Smooth muscle cell (in vitro differentiated cells): ENCODE measurements at regions not wholly inside any gene's neighbourhood (a gene's known extent, or its start where the extent isn't known, plus 50 kb on each side); places are given as distances from the start of the nearest gene placed in this dataset.

Experiments
- DNase-seq: peaks from one replicate; lab custom pipeline; 2025; ENCODE audit not compliant: unreplicated experiment; lab: John Stamatoyannopoulos, UW
- H2AFZ ChIP-seq: fragments of 200-600 bp; sonication (generic); 2 replicates; pipeline ENCODE4 v1.6.0; 2016; ENCODE audit warnings: antibody characterized with exemption, low read depth, mild to moderate bottlenecking
- H3F3A ChIP-seq: fragments of 200-600 bp; sonication (generic); 2 replicates; pipeline ENCODE4 v1.6.0; 2017; ENCODE audit warnings: antibody characterized with exemption, low read depth
- H3K27ac ChIP-seq: fragments of 200-600 bp; sonication (generic); 2 replicates; pipeline ENCODE4 v1.5.1; 2016; ENCODE audit warnings: low read depth, mild to moderate bottlenecking
- H3K27me3 ChIP-seq: fragments of 200-600 bp; sonication (generic); 2 replicates; pipeline ENCODE4 v1.6.1; 2016; ENCODE audit warnings: low read depth, mild to moderate bottlenecking
- H3K36me3 ChIP-seq: fragments of 200-600 bp; sonication (generic); 2 replicates; pipeline ENCODE4 v1.5.1; 2016; ENCODE audit warnings: low read depth
- H3K4me1 ChIP-seq: fragments of 200-600 bp; sonication (generic); 2 replicates; pipeline ENCODE4 v1.5.1; 2016; ENCODE audit warnings: low read depth
- H3K4me2 ChIP-seq: fragments of 200-600 bp; sonication (generic); 2 replicates; pipeline ENCODE4 v1.6.0; 2016; ENCODE audit warnings: mild to moderate bottlenecking
- H3K4me3 ChIP-seq: fragments of 200-600 bp; sonication (generic); 2 replicates; pipeline ENCODE4 v1.5.1; 2016; ENCODE audit warnings: mild to moderate bottlenecking
- H3K79me2 ChIP-seq: fragments of 200-600 bp; sonication (generic); 2 replicates; pipeline ENCODE4 v1.6.0; 2016; ENCODE audit warnings: low read depth, mild to moderate bottlenecking
- H3K9ac ChIP-seq: fragments of 200-600 bp; sonication (generic); 2 replicates; pipeline ENCODE4 v1.6.0; 2016; ENCODE audit warnings: low read depth
- H3K9me3 ChIP-seq: fragments of 200-600 bp; sonication (generic); replicated peaks from 2 replicates; pipeline ENCODE4 v1.5.1; 2016; ENCODE audit warnings: low read depth
- H4K20me1 ChIP-seq: fragments of 200-600 bp; sonication (generic); 2 replicates; pipeline ENCODE4 v1.6.0; 2016; ENCODE audit warnings: low read depth
- CTCF ChIP-seq: fragments of 200-600 bp; sonication (generic); IDR thresholded peaks from 2 replicates; pipeline ENCODE4 v1.5.1; 2017; ENCODE audit warnings: borderline replicate concordance, mild to moderate bottlenecking, antibody characterized with exemption; ENCODE audit not compliant: insufficient read depth, poor library complexity, severe bottlenecking
- WGBS: methylation state at CpG from one replicate; pipeline ENCODE4 v1.1.7; 2016; ENCODE audit warnings: low lambda C conversion rate; 5-methylcytosine and 5-hydroxymethylcytosine counted together

- H3K4me3 ChIP-seq = no peak overlapping the region
- H4K20me1 ChIP-seq = no peaks in the 10 kb centered on the region
- no peak overlapping the region for H3K27ac ChIP-seq
- TF ChIP-seq CTCF = no peak
- DNase-seq = no peak
- H3K4me2 ChIP-seq = no peak overlapping the region
- no peaks in the 10 kb centered on the region for H3K9me3 ChIP-seq
- no peak overlapping the region for H2AFZ ChIP-seq
- no peaks in the 10 kb centered on the region for H3K36me3 ChIP-seq
- H3K9ac ChIP-seq = no peak overlapping the region
- H3K27me3 ChIP-seq = peaks cover 3% of the 10 kb centered on the region
- no peaks in the 10 kb centered on the region for H3K4me1 ChIP-seq
- H3K79me2 ChIP-seq = no peaks in the 10 kb centered on the region
- no peaks in the 10 kb centered on the region for H3F3A ChIP-seq
- WGBS = 80% methylated on average over 6 of the region's 6 CpGs
These were observed 335.8 kb upstream of the MKI67 start for GRCh38 chr10:128461991-128462390.

- Histone ChIP-seq H2AFZ (no peak overlapping the region), H3K27me3 (peaks cover 3% of the 10 kb centered on the region), H3K4me1 (no peaks in the 10 kb centered on the region), H3K36me3 (no peaks in the 10 kb centered on the region), H3K4me2 (no peak overlapping the region), H4K20me1 (no peaks in the 10 kb centered on the region), H3K9ac (no peak overlapping the region), H3F3A (no peaks in the 10 kb centered on the region), H3K79me2 (no peaks in the 10 kb centered on the region), H3K9me3 (no peaks in the 10 kb centered on the region), H3K27ac (no peak overlapping the region), H3K4me3 (no peak overlapping the region)
- no peak for DNase-seq
- TF ChIP-seq CTCF = no peak
- WGBS = 91% methylated on average over 7 of the region's 7 CpGs
These were observed 336.6 kb upstream of the MKI67 start for GRCh38 chr10:128462844-128463243.

GRCh38 chr10:128463991-128464760, 338.0 kb upstream of the MKI67 start:
- H2AFZ ChIP-seq = no peak overlapping the region
- peaks cover 2% of the 10 kb centered on the region for H3K27me3 ChIP-seq
- TF ChIP-seq CTCF = no peak
- peak; percentile 6 for DNase-seq
- no peaks in the 10 kb centered on the region for H3K79me2 ChIP-seq
- H3K4me3 ChIP-seq = no peak overlapping the region
- H3K9ac ChIP-seq = no peak overlapping the region
- WGBS = 78% methylated on average over 3 of the region's 4 CpGs
- no peaks in the 10 kb centered on the region for H4K20me1 ChIP-seq
- no peak overlapping the region for H3K4me2 ChIP-seq
- H3F3A ChIP-seq = no peaks in the 10 kb centered on the region
- H3K27ac ChIP-seq = no peak overlapping the region
- no peaks in the 10 kb centered on the region for H3K36me3 ChIP-seq
- no peaks in the 10 kb centered on the region for H3K4me1 ChIP-seq
- H3K9me3 ChIP-seq = no peaks in the 10 kb centered on the region

GRCh38 chr10:128465697-128466096, 339.5 kb upstream of the MKI67 start:
- H3K4me2 ChIP-seq = no peak overlapping the region
- no peaks in the 10 kb centered on the region for H3K4me1 ChIP-seq
- no peaks in the 10 kb centered on the region for H3K27me3 ChIP-seq
- H3F3A ChIP-seq = no peaks in the 10 kb centered on the region
- no peak overlapping the region for H3K9ac ChIP-seq
- no peak overlapping the region for H2AFZ ChIP-seq
- DNase-seq = no peak
- H3K27ac ChIP-seq = no peak overlapping the region
- H3K9me3 ChIP-seq = no peaks in the 10 kb centered on the region
- no peak for TF ChIP-seq CTCF
- H3K36me3 ChIP-seq = no peaks in the 10 kb centered on the region
- H3K79me2 ChIP-seq = no peaks in the 10 kb centered on the region
- no peaks in the 10 kb centered on the region for H4K20me1 ChIP-seq
- no peak overlapping the region for H3K4me3 ChIP-seq
- WGBS = 83% methylated on average over 11 of the region's 11 CpGs
